CD4-positive, alpha-beta T cell (primary cell): ENCODE measurements at regions not wholly inside any gene's neighbourhood (a gene's known extent, or its start where the extent isn't known, plus 50 kb on each side); places are given as distances from the start of the nearest gene placed in this dataset.

ENCODE experiments used
- ATAC-seq: fragments of 200-7000 bp; cut with Tn5 transposase; one replicate; pipeline ENCODE4 v1.10.0; 2022; ENCODE audit warnings: mild to moderate bottlenecking; ENCODE audit not compliant: poor library complexity
- CTCF ChIA-PET: fragments of 350-600 bp; sonication (Branson Sonifier 250); formaldehyde crosslinking; loops from one replicate; lab custom pipeline; 2021; ENCODE audit warnings: antibody characterized with exemption, inconsistent platforms; lab: Charles Lee
- POLR2A ChIA-PET: fragments of 350-600 bp; sonication (Branson Sonifier 250); formaldehyde crosslinking; loops from one replicate; lab custom pipeline; 2021; ENCODE audit warnings: antibody characterized with exemption, inconsistent platforms; lab: Charles Lee
- DNase-seq, 14 experiments: peaks; one replicate each; pipeline ENCODE4 v3.0.0-alpha.2; 2013 to 2020; ENCODE audit warnings: mixed read lengths in 2 of 14
- H3K27ac ChIP-seq, 2 donors: one replicate each; pipeline versions ENCODE4 v1.5.1 to v1.7.0; 2013; ENCODE audit warnings: low read length in 2 of 2, low read depth in 1 of 2, mild to moderate bottlenecking in 1 of 2
- H3K27me3 ChIP-seq, 2 experiments: 1 replicate in 1 of 2; 2 replicates in 1 of 2; pipeline versions ENCODE4 v1.6.1 to v1.7.0; 2013; ENCODE audit warnings: low read length in 2 of 2, control low read depth in 1 of 2, mild to moderate bottlenecking in 1 of 2, moderate library complexity in 1 of 2; ENCODE audit not compliant: insufficient read depth in 2 of 2, control insufficient read depth in 1 of 2
- H3K36me3 ChIP-seq: one replicate; pipeline ENCODE4 v1.6.1; 2013; ENCODE audit warnings: low read length, control low read depth; ENCODE audit not compliant: insufficient read depth
- H3K4me1 ChIP-seq: one replicate; pipeline ENCODE4 v1.6.1; 2013; ENCODE audit warnings: low read length, control low read depth; ENCODE audit not compliant: insufficient read depth
- H3K4me3 ChIP-seq: one replicate; pipeline ENCODE4 v1.5.1; 2013; ENCODE audit warnings: mild to moderate bottlenecking, low read length, moderate library complexity
- H3K9me3 ChIP-seq, 2 experiments: 1 replicate in 1 of 2; 2 replicates in 1 of 2; pipeline versions ENCODE4 v1.6.1 to v1.7.0; 2013; ENCODE audit warnings: low read length in 2 of 2, mild to moderate bottlenecking in 2 of 2, control low read depth in 1 of 2, moderate library complexity in 1 of 2; ENCODE audit not compliant: control insufficient read depth in 1 of 2, insufficient read depth in 1 of 2
- H3K27ac Mint-ChIP-seq: one replicate; pipeline ENCODE4 v1.8.0; 2020; ENCODE audit warnings: mixed read lengths
- H3K27me3 Mint-ChIP-seq: one replicate; pipeline ENCODE4 v1.8.0; 2021; ENCODE audit warnings: mixed read lengths
- H3K36me3 Mint-ChIP-seq: one replicate; pipeline ENCODE4 v1.8.0; 2021; ENCODE audit warnings: low read depth, mixed read lengths
- H3K4me1 Mint-ChIP-seq: one replicate; pipeline ENCODE4 v1.8.0; 2021; ENCODE audit warnings: low read depth, mixed read lengths
- H3K4me3 Mint-ChIP-seq: one replicate; pipeline ENCODE4 v1.8.0; 2020; ENCODE audit warnings: mild to moderate bottlenecking, mixed read lengths
- H3K9me3 Mint-ChIP-seq: one replicate; pipeline ENCODE4 v1.8.0; 2020; ENCODE audit warnings: mixed read lengths
- CTCF ChIP-seq: fragments of 200-600 bp; IDR thresholded peaks from one replicate; pipeline ENCODE4 v1.8.0; 2022; ENCODE audit warnings: antibody characterized with exemption, mild to moderate bottlenecking
- intact Hi-C, 2 experiments: fragments of 100-400 bp; cut with DNase I in 1 of 2; cut with micrococcal nuclease in 1 of 2; formaldehyde crosslinking; loops; one replicate each; pipeline versions ENCODE4 v1.15.1 to v1.9.0; 2023 to 2025; cut with DNase I, micrococcal nuclease

GRCh38 chr1:221816899-221817298 is 75.0 kb upstream of the DUSP10 start:
- CTCF ChIA-PET = no interaction called here
- ATAC-seq = no peak
- Histone ChIP-seq H3K36me3 (no peaks in the 10 kb centered on the region), H3K9me3 (no peaks in the 10 kb centered on the region), H3K4me1 (no peaks in the 10 kb centered on the region), H3K27me3 (no peaks in the 10 kb centered on the region), H3K4me3 (no peak overlapping the region), H3K27ac (no peak overlapping the region)
- no peak for DNase-seq
- Mint-ChIP-seq H3K36me3 (no peaks in the 10 kb centered on the region), H3K4me1 (no peaks in the 10 kb centered on the region), H3K27me3 (no peaks in the 10 kb centered on the region), H3K9me3 (no peaks in the 10 kb centered on the region), H3K4me3 (no peak overlapping the region), H3K27ac (no peak overlapping the region)
- no peak for TF ChIP-seq CTCF
- intact Hi-C loops = no loop called here
- POLR2A ChIA-PET = no interaction called here

- no peaks in the 10 kb centered on the region for H3K36me3 Mint-ChIP-seq
- intact Hi-C loops = no loop called here
- CTCF ChIA-PET = interaction anchor here (1.1 kb wide), 2 partner anchors 10 to 12 kb away, joined by 3 read pairs; no protein-coding TSS in a partner anchor
Measured at GRCh38 chr1:221815660-221816059, 73.8 kb upstream of the DUSP10 start.

GRCh38 chr1:221813887-221814286 is 72.0 kb upstream of the DUSP10 start:
- Mint-ChIP-seq H3K4me3 (no peak overlapping the region), H3K9me3 (no peaks in the 10 kb centered on the region), H3K27ac (no peak overlapping the region), H3K27me3 (no peaks in the 10 kb centered on the region), H3K36me3 (no peaks in the 10 kb centered on the region), H3K4me1 (peaks cover 27% of the 10 kb centered on the region)
- CTCF ChIA-PET = interaction anchor here (0.7 kb wide), 2 partner anchors 12 to 32 kb away, joined by 3 to 5 read pairs; no protein-coding TSS in a partner anchor
- no peaks in the 10 kb centered on the region for H3K9me3 ChIP-seq
- ATAC-seq = no peak
- no peak for DNase-seq
- H3K27me3 ChIP-seq = no peaks in the 10 kb centered on the region
- no peaks in the 10 kb centered on the region for H3K36me3 ChIP-seq
- H3K4me1 ChIP-seq = peaks cover 8% of the 10 kb centered on the region
- TF ChIP-seq CTCF = no peak
- intact Hi-C loops = loop anchor here in 1 of 2 experiments (5.0 kb wide), 1 partner anchor 37 kb away; no protein-coding TSS in a partner anchor
- no peak overlapping the region for H3K4me3 ChIP-seq
- POLR2A ChIA-PET = no interaction called here
- H3K27ac ChIP-seq = no peak overlapping the region

More at GRCh38 chr1:221815660-221816059, 73.8 kb upstream of the DUSP10 start:
- Histone ChIP-seq H3K4me1 (no peaks in the 10 kb centered on the region), H3K9me3 (no peaks in the 10 kb centered on the region), H3K4me3 (no peak overlapping the region), H3K27ac (no peak overlapping the region), H3K36me3 (no peaks in the 10 kb centered on the region), H3K27me3 (no peaks in the 10 kb centered on the region)
- Mint-ChIP-seq H3K27me3 (no peaks in the 10 kb centered on the region), H3K4me3 (no peak overlapping the region), H3K9me3 (no peaks in the 10 kb centered on the region), H3K4me1 (peaks cover 9% of the 10 kb centered on the region), H3K27ac (no peak overlapping the region)
- POLR2A ChIA-PET = no interaction called here
- no peak for ATAC-seq
- no peak for DNase-seq
- no peak for TF ChIP-seq CTCF
